MM.1S (cell line): ENCODE measurements at regions not wholly inside any gene's neighbourhood (a gene's known extent, or its start where the extent isn't known, plus 50 kb on each side); places are given as distances from the start of the nearest gene placed in this dataset.

Experiments
- CTCF ChIP-seq: fragments of 300-600 bp; sonication (generic); IDR thresholded peaks from 2 replicates; pipeline ENCODE4 v1.5.1; 2016; ENCODE audit warnings: antibody characterized with exemption, low read length, mixed read lengths
- EZH2 ChIP-seq: fragments of 300-600 bp; sonication (generic); optimal IDR thresholded peaks from 2 replicates; pipeline ENCODE3; 2017; ENCODE audit warnings: low read depth, mild to moderate bottlenecking, antibody characterized with exemption, low read length, mixed read lengths
- EZH2phosphoT487 ChIP-seq: fragments of 300-600 bp; sonication (generic); IDR thresholded peaks from 2 replicates; pipeline ENCODE4 v1.6.1; 2018; ENCODE audit warnings: antibody characterized with exemption, low read length

- no peak for TF ChIP-seq CTCF
- no peak for TF ChIP-seq EZH2
- no peak for TF ChIP-seq EZH2phosphoT487
Observed at GRCh38 chr7:19248681-19249080, 103.5 kb upstream of the FERD3L start.
